Loucy (cell line): ENCODE measurements at regions not wholly inside any gene's neighbourhood (a gene's known extent, or its start where the extent isn't known, plus 50 kb on each side); places are given as distances from the start of the nearest gene placed in this dataset.

ENCODE experiments used
- H2AFZ ChIP-seq: fragments of 200-600 bp; sonication (generic); 2 replicates; pipeline ENCODE4 v1.6.0; 2016; ENCODE audit warnings: antibody characterized with exemption, mild to moderate bottlenecking, low read length, moderate library complexity
- H3F3A ChIP-seq: fragments of 200-600 bp; 2 replicates; pipeline ENCODE4 v1.6.0; 2016; ENCODE audit warnings: antibody characterized with exemption, low read depth, mild to moderate bottlenecking
- H3K27me3 ChIP-seq: fragments of 200-600 bp; sonication (generic); 2 replicates; pipeline ENCODE4 v1.6.1; 2014; ENCODE audit warnings: low read length, mild to moderate bottlenecking; ENCODE audit not compliant: insufficient read depth, poor library complexity, severe bottlenecking
- H3K36me3 ChIP-seq: fragments of 200-600 bp; sonication (generic); 2 replicates; pipeline ENCODE4 v1.6.1; 2016; ENCODE audit warnings: low read length; ENCODE audit not compliant: insufficient read depth
- H3K4me1 ChIP-seq: fragments of 200-600 bp; sonication (generic); 2 replicates; pipeline ENCODE4 v1.5.1; 2014; ENCODE audit warnings: low read length, mild to moderate bottlenecking; ENCODE audit not compliant: insufficient read depth, poor library complexity, severe bottlenecking
- H3K4me2 ChIP-seq: fragments of 200-600 bp; sonication (generic); 2 replicates; pipeline ENCODE4 v1.6.0; 2014; ENCODE audit warnings: antibody characterized with exemption, low read length, low read depth, mild to moderate bottlenecking; ENCODE audit not compliant: poor library complexity, severe bottlenecking
- H3K4me3 ChIP-seq: fragments of 200-600 bp; sonication (generic); 2 replicates; pipeline ENCODE4 v1.5.1; 2014; ENCODE audit warnings: low read length, mild to moderate bottlenecking, mixed read lengths; ENCODE audit not compliant: poor library complexity, severe bottlenecking
- H3K79me2 ChIP-seq: fragments of 200-600 bp; sonication (generic); 2 replicates; pipeline ENCODE4 v1.6.1; 2014; ENCODE audit warnings: low read length; ENCODE audit not compliant: insufficient read depth
- H3K9ac ChIP-seq: fragments of 200-600 bp; sonication (generic); 2 replicates; pipeline ENCODE4 v1.6.0; 2014; ENCODE audit warnings: mild to moderate bottlenecking, low read depth, low read length, moderate library complexity; ENCODE audit not compliant: poor library complexity, severe bottlenecking
- H3K9me2 ChIP-seq: fragments of 200-600 bp; sonication (generic); replicated peaks from 2 replicates; pipeline ENCODE4 v1.6.1; 2016; ENCODE audit warnings: low read depth, low read length, mixed read lengths
- H3K9me3 ChIP-seq: fragments of 200-600 bp; sonication (generic); 2 replicates; pipeline ENCODE4 v1.6.1; 2014; ENCODE audit warnings: mild to moderate bottlenecking, antibody characterized with exemption, low read length, low read depth; ENCODE audit not compliant: insufficient read depth
- H4K20me1 ChIP-seq: fragments of 200-600 bp; sonication (generic); 2 replicates; pipeline ENCODE4 v1.6.0; 2014; ENCODE audit warnings: antibody characterized with exemption, low read length, mild to moderate bottlenecking; ENCODE audit not compliant: insufficient read depth, poor library complexity, severe bottlenecking
- EZH2phosphoT487 ChIP-seq: fragments of 200-600 bp; IDR thresholded peaks from 2 replicates; pipeline ENCODE4 v1.6.1; 2018; ENCODE audit warnings: antibody characterized with exemption, mild to moderate bottlenecking, moderate library complexity, borderline replicate concordance
- TF ChIP-seq, protein P1 (sequence below): fragments of 200-600 bp; sonication (generic); conservative IDR thresholded peaks from 2 replicates; pipeline ENCODE4 v1.5.1; 2014; ENCODE audit warnings: mild to moderate bottlenecking, antibody characterized with exemption, low read length

DNA sequence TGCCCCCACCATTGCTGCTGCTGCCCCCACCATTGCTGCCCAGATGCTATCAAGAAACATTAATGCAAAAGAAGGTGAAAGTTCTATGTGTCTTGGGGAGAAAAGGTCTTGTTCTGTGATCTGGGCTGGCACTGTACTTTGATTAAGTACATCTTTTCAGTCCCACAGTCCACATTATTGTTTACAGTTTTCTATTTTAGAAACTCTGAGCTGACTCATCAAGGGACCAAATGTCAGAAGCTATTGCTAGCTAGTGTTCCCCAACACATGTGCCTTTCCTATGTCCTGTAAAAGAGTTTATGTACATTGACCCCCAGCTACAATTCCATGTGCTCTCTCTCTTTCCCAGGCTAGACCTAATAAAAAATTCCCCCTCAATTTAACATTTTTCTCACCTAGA, 264.7 kb upstream of the NECTIN3 start:
- H3K4me3 ChIP-seq = no peak overlapping the region
- TF ChIP-seq EZH2phosphoT487 = no peak
- TF ChIP-seq, protein P1, sequence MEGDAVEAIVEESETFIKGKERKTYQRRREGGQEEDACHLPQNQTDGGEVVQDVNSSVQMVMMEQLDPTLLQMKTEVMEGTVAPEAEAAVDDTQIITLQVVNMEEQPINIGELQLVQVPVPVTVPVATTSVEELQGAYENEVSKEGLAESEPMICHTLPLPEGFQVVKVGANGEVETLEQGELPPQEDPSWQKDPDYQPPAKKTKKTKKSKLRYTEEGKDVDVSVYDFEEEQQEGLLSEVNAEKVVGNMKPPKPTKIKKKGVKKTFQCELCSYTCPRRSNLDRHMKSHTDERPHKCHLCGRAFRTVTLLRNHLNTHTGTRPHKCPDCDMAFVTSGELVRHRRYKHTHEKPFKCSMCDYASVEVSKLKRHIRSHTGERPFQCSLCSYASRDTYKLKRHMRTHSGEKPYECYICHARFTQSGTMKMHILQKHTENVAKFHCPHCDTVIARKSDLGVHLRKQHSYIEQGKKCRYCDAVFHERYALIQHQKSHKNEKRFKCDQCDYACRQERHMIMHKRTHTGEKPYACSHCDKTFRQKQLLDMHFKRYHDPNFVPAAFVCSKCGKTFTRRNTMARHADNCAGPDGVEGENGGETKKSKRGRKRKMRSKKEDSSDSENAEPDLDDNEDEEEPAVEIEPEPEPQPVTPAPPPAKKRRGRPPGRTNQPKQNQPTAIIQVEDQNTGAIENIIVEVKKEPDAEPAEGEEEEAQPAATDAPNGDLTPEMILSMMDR = no peak
- no peak overlapping the region for H2AFZ ChIP-seq
- no peaks in the 10 kb centered on the region for H3K36me3 ChIP-seq
- H3K4me2 ChIP-seq = no peak overlapping the region
- no peaks in the 10 kb centered on the region for H3K79me2 ChIP-seq
- H3K9me2 ChIP-seq = no peaks in the 10 kb centered on the region
- H3K9ac ChIP-seq = no peak overlapping the region
- no peaks in the 10 kb centered on the region for H3F3A ChIP-seq
- no peaks in the 10 kb centered on the region for H3K4me1 ChIP-seq
- H3K27me3 ChIP-seq = no peaks in the 10 kb centered on the region
- no peaks in the 10 kb centered on the region for H3K9me3 ChIP-seq
- no peaks in the 10 kb centered on the region for H4K20me1 ChIP-seq

- H3K4me1 ChIP-seq = peaks cover 7% of the 10 kb centered on the region
- TF ChIP-seq, protein P1 = no peak
- TF ChIP-seq EZH2phosphoT487 = no peak
- H3K79me2 ChIP-seq = no peaks in the 10 kb centered on the region
- no peaks in the 10 kb centered on the region for H4K20me1 ChIP-seq
- no peaks in the 10 kb centered on the region for H3K27me3 ChIP-seq
- H3K36me3 ChIP-seq = no peaks in the 10 kb centered on the region
- no peaks in the 10 kb centered on the region for H3F3A ChIP-seq
- no peak overlapping the region for H3K4me3 ChIP-seq
- H3K9me3 ChIP-seq = no peaks in the 10 kb centered on the region
- no peaks in the 10 kb centered on the region for H3K9me2 ChIP-seq
- no peak overlapping the region for H3K9ac ChIP-seq
- H3K4me2 ChIP-seq = no peak overlapping the region
- H2AFZ ChIP-seq = no peak overlapping the region
Observed at GRCh38 chr3:110808630-110809029, 263.0 kb upstream of the NECTIN3 start.

- no peak overlapping the region for H3K4me2 ChIP-seq
- no peak overlapping the region for H3K9ac ChIP-seq
- H3F3A ChIP-seq = no peaks in the 10 kb centered on the region
- no peaks in the 10 kb centered on the region for H3K27me3 ChIP-seq
- no peaks in the 10 kb centered on the region for H3K79me2 ChIP-seq
- H3K4me1 ChIP-seq = peaks cover 23% of the 10 kb centered on the region
- H4K20me1 ChIP-seq = no peaks in the 10 kb centered on the region
- H3K36me3 ChIP-seq = no peaks in the 10 kb centered on the region
- H3K9me3 ChIP-seq = no peaks in the 10 kb centered on the region
- no peak overlapping the region for H2AFZ ChIP-seq
- no peak overlapping the region for H3K4me3 ChIP-seq
- no peaks in the 10 kb centered on the region for H3K9me2 ChIP-seq
- TF ChIP-seq, protein P1 = no peak
- TF ChIP-seq EZH2phosphoT487 = no peak
Observed at GRCh38 chr3:110810356-110810755, 261.3 kb upstream of the NECTIN3 start.
